RKO (cell line): ENCODE measurements at regions not wholly inside any gene's neighbourhood (a gene's known extent, or its start where the extent isn't known, plus 50 kb on each side); places are given as distances from the start of the nearest gene placed in this dataset.
"Not testable (repeated sequence)": the region's sequence is repeated elsewhere in the genome, so short reads cannot be mapped to it uniquely, and the experiment has no call there.

ENCODE experiments used
- DNase-seq: peaks from one replicate; pipeline ENCODE4 v3.0.0-alpha.2; 2016; ENCODE audit warnings: low spot score

DNA sequence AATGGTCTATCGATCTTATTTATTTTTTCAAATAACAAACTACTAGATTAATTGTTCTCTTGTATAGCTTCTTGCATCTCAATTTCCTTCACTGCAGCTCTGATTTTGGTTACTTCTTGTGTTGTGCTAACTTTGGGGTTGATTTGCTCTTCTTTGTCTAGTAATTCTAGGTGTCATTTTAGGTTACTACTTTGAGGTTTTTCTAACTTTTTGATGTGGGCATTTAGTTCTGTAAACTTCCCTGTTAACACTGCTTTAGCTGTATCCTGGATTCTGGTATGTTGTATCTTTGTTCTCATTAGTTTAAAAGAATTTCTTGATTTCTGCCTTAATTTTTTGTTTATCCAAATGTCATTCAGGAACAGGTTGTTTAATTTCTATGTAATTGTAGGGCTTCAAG is 1188.0 kb downstream of the DNAJB9 start:
- no peak for DNase-seq

DNA sequence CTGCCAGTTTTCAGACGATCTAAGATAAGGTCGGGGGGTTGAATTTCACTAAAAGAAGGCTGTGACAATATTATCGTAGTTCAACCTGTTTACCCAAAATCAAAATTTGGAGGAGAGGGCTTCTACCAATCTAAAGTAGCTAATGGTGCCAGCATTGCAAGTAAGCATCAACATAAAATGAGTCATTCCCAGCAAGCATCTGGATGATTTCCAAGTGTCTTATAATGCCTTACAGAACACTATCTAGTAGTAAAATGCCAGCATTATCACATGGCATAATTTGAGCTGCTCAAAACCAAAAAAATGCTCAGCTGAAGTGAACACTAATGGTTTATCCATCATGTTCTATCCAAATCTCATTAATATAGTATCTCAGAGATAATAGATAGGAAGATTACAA is 1193.9 kb downstream of the DNAJB9 start:
- DNase-seq: peak; percentile 35

DNA sequence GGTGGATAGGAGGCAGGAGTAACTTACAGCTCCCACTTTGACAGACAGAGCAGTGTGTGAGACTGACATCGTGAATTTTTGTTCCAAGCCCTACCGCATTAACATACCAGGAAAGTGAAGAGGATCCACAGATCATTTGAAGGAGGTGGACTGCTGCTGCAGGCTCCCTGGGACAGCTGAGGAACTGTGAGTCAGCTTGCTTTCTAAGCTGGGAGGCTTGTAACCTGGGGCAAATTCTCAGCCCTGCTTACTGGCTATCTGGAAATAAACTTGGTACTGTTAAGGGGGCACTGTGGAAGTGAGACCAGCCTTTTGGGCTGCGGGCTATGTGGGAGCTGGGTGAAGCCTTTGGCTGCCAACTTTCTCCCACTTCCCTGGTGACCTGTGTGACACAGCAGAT is 1202.5 kb downstream of the DNAJB9 start:
- no peak for DNase-seq

DNA sequence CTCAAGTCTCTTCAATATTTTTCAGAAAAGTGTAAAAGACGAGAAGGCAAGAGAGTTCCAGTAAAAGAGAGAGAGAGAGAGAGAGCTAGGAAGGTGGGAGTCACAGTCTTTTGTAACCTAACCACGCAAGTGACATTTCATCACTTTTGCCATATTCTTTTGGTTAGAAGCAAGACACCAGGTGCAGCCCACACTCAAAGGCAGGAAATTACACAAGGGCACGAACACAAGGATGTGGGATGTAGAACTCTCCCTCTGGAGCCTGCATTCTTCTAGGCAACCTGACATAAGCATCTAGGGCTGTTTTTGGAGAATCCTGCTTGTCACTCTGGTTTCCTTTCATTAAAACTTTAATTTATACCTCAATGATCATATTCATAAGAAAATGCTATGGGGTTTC is 1213.1 kb downstream of the DNAJB9 start:
- no peak for DNase-seq

DNA sequence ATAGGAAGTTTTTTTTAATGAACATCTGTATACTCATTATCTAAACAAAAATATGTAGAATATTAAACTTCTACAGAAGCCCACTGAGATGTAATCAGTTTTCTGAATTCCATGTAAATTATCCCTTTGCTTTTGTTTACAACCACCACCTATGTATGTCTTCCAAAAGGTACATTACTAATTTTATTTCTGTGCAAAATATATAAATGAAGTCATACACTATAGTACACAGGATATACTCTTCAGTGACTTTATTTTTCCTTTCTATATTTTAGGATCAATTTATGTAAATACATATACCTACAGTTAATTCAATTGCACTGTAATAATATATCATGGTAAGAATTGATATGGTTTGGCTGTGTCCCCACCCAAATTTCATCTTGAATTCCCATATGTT is 1236.9 kb downstream of the DNAJB9 start:
- no peak for DNase-seq

DNA sequence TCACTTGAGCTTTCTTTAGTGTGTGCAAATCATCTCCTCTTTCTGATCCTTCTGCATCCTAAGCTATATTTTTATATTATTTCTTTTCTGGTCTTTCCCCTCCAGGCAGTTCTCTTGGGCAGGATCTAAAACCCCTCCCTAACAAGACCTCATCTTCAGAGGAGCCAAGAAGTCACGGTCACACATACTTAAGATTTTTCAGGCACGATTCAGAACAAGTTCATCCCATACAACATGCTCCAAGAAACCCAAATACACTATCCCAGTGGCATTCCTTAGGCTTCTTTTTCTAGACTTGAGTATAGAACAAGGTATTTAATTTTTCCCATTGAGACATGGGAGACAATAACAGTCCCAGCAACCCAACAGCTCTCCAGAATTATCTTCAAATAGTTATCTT is 1251.5 kb downstream of the DNAJB9 start:
- no peak for DNase-seq

DNA sequence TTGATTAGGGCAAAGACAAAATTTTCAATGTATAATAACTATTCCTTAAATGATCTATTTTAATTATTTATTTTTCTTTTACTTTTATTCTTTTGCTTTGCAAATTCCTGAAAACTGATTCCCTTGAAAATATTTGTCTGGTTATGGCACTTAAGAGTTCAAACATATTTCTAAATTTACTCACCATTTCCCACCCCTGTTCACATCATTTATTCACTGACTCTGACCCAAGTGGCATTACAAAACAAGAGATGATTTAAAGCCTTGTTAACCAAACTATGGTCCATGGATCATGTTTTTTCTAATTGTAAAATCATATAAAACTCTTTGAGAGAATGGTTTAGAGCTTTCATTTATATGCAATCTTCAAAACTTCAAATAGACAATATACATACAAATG is 1256.1 kb upstream of the LRRN3 start:
- DNase-seq: no peak

DNA sequence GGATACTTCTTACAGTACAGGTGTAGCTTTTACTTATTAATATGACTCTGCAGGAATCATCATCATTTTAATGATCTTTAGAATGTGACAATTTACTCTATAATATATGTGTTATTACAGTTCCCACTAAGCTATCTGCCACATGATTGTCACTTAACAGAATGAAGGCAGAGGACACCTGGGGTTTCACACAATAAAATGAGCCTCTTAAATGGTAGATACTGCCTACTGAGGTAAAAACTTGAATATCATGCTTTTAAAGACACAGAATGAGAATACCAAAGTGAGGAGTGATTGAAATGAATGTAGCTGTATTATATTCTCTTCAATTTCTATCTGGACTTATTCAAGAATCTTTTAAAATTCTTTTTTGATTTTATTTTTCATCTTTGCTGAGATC is 1255.3 kb upstream of the LRRN3 start:
- DNase-seq: no peak

DNA sequence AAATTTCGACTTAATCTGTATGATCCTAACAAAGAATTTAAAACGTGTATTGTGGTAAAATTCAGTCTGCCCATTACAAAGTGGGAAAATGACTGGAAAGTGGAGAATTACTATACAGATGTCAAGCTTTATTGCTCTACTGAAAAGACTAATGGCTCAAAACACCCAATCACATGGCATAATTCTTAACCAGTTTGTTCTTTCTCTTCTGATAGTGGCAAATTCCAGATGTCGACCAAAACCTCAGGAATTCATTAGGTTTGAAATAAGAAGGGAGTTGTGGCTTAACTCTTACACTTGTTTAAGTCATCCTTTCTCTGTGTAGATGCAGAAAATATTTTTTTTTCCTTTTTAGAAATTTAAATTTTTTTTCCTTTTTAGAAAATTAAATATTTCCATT is 1254.9 kb upstream of the LRRN3 start:
- DNase-seq: no peak

DNA sequence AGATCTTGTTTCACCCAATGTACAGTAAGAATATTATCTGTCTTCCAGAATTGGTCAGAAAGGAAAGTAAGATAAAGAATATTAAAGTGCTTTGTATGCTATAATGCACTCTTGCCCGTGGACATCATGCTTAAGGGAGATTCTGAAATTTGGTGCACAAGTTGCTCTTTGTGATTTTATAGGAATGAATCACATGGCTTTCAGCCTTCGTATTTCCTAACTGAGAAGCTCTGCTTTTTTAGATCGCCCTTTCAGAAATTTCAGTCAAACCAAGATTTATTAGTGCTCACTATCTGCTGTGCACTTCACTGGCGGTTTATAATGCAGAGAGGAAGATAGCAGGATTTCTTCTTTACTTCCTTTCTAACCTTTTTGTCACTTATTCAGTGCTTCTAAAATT is 1248.5 kb upstream of the LRRN3 start:
- DNase-seq: no peak

DNA sequence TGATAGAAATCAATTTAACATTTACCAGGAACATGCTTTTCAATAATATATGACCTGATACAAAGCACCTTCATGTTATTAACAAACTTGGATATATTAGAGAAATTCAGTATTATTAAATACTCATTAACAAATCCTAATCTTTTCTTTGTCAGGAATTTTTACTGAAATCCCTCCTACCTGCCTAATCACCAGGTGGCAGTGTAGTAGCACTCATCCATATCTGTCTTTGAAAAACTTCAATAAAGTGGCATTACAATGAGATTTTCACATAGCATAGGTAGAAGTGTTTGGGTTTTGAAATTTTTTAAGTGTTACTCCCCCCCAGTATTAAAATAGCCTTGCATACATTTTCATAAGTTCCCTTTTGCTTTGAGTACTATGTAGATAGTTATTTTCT is 1246.6 kb upstream of the LRRN3 start:
- DNase-seq: peak; percentile 32

DNA sequence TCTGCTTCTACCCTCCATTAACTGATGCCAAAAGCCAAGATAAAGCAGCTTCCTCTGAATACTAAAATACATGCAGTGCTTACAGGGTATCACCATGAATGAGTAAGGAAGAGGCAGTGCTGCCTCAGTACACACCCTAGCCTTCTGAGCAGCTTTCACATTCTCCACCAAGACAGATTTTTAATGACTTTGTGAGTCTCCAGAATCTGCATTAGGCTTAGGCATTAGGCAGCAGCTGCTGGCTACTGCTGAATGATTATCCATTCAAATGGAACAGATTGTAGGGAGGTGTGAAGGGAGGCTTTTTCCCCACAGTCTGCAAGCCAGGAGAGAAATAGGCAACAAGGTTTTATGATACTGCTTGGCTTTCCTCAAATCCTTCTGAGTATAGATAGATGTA is 1226.7 kb upstream of the LRRN3 start:
- no peak for DNase-seq

DNA sequence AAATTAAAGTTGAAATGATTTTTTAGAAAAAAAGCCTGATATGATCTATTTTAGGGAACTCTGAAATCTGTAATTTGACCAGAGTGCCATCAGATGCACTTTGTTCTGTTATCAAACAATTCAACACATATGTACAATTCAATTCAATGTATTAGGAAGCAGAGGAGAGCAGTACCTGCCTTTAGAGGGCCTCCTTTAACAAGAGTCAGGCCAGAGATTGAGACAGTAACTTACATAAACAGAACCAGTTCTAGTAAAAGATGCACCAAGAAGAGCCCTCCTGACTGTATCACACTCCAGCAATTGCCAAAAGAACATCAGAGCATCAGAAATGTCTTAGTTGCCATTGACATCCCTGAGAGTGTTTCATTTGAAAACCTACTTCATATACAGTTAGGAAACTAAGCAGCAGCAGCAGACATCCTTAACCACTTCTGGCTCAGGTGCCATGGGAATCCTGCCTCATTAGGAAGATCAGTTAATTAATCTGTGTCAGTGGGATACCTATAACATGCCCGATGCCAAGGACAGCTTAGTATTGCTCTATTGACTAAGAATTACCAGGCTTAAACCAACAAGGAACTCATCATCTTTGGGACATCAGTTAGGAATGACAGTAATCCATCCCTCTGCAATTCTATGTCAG is 1222.6 kb upstream of the LRRN3 start:
- DNase-seq: no peak

DNA sequence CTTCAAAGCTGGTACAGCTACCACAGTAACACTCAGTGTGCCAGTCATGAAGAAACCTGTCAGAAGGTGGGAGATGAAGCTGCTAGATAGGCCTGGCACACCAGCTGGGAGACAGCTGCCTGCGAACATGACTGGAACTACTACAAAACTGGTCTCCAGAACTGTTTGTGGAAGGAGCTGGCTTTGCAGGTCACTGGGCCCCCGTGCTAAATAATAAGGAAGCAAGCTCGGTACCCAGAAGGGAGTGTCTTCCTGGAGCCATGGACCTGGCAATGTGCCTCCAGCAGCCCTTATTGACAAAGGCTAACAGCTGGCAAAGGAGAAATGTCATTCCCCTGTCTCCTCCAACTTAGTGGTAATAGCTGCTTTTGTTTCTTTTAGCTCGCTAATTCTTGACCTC is 1217.6 kb upstream of the LRRN3 start:
- no peak for DNase-seq

DNA sequence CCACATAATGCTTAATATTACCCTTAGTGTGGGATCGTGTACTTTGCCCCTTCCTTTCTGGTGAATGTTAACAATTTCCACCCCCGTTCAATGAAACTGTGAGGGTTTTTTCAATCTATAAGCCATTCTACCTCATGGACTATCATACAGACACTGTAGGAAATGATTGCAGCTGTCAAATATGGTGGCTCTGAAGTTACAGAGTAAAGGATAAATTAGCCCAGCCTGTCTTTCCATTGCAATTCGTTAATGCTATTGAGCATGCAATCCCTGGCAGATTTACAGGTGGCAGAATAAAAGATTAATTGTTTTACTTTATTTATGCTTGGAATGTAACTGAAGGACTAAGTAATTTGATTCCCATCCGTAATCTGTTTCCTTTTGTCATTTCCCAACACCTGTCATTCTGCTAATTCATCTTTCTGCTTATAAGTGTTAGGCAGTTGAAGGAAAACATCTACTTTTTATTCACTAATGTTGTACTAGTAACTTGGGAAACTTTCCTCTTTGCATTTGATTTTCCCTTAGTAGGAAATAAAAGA is 1211.6 kb upstream of the LRRN3 start:
- DNase-seq: no peak

DNA sequence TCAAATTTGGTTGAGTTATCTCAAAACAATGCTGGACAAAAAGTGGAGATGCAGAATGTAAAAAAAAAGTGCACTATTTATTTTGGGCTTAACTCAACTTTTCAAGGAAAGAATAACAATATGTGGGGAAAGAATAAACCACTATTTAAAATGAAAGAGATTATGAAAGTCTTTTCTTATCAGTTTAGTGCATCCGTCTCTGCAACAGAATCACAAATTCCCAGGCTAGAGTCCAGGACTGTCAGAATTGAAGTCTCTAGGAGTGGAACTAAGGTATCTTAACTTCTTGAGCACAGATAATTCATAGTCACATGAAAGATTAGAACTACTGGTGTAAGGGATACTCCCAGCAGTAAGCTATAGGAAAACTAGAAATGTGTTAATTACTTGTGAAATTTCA is 1200.3 kb upstream of the LRRN3 start:
- DNase-seq: no peak

DNA sequence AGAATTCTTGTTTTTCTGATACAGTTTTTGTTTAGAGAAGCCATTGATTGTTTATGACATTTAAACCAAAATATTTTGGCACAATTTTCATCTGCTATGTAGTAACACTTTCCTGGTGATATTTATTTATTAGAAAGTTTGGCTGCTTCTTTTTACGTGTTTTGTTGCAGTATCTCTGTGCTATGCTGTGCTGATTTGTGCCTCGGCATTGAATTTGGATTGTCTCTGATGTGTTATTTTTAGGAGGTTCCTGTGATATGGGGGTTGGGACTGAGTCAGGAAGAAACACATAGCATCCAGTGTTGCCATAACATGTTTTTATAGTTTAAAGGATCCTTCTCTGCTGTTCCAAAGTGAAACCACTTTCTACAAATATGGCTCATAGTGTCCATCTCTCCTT is 1197.7 kb upstream of the LRRN3 start:
- no peak for DNase-seq

DNA sequence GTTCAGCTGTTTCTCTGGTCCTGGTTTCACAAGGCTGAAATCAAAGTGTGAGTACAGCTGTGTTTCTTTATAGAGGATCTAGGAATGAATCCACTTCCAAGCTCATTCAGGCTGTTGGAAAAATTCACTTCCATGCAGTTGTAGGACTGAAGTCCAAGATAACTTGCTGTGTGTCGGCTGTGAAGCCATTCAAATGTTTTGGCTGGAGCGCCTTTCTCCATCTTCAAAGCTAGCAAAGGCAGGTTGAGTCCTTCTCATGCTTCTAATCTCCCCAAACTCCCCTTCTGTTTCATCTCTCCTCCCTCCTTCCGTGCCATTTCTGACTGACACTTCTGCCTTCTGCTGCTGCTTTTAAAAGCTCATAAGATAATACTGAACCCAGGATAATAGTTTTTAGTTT is 1195.4 kb upstream of the LRRN3 start:
- DNase-seq: no peak

DNA sequence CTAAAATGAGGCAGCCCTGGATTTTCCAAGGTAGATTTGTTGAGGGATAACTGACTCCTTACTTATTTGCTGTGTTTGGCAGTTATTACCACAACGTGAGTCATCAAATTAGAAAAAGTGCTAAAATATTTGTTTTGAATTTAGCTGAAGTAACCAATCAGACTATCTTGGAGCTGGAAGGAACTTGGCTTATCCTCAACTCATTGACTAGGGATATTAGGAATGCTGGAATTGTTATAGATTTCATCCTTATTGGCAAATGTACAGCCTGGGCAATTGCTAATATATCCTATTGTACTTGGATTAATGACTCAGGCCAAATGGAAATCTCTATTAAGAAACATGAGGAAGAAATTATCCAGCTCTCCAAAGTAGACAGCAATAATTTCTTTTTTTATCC is 1189.0 kb upstream of the LRRN3 start:
- DNase-seq: no peak

DNA sequence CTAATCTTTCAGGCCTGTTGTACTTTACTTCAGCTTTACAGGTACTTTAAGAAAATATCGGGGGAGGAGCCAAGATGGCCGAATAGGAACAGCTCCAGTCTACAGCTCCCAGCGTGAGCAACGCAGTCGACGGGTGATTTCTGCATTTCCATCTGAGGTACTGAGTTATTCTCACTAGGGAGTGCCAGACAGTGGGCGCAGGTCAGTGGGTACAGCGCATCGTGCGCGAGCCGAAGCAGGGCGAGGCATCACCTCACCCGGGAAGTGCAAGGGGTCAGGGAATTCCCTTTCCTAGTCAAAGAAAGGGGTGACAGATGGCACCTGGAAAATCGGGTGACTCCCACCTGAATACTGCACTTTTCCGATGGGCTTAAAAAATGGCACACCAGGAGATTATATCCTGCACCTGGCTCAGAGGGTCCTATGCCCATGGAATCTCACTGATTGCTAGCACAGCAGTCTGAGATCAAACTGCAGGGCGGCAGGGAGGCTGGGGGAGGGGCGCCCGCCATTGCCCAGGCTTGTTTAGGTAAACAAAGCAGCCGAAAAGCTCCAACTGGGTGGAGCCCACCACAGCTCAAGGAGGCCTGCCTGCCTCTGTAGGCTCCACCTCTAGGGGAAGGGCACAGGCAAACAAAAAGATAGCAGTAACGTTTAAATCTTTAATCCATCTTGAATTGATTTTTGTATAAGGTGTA is 1185.4 kb upstream of the LRRN3 start:
- DNase-seq: not testable (repeated sequence)

DNA sequence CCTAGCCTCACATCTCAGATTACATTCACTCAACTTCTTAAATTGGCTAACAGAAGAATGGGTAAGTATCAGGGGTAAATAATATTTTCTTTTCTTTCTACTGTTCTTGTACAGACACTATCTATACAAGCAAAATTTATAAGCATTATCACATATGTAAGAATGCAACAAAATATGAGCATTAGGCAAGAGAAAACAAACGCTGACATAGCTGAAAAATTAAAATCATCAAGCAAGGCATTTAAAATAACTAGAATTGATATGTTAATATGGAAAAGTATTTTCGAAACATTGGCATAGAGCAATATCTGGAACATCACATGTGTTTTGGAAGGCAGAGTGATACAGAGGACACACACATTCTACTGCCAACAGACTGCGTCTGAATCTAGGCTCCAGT is 1175.3 kb upstream of the LRRN3 start:
- no peak for DNase-seq

DNA sequence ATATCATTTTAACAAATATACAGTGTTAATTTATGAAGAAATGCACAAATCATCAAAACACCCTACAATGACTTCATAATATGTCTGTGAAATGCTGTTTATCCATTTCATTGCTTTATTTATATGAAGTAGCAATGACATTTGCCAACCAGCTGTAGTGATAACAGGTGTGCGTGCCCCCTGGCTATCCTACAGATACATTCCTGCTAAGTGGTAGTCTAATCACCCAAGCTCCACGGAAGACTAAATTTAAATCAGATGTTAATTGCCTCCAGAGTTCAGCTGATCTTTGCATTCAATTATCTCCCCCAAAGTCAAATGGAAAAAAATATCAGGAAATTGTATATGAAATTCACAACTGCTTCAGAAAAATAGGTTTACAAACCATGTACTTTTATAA is 1164.2 kb upstream of the LRRN3 start:
- DNase-seq: no peak

DNA sequence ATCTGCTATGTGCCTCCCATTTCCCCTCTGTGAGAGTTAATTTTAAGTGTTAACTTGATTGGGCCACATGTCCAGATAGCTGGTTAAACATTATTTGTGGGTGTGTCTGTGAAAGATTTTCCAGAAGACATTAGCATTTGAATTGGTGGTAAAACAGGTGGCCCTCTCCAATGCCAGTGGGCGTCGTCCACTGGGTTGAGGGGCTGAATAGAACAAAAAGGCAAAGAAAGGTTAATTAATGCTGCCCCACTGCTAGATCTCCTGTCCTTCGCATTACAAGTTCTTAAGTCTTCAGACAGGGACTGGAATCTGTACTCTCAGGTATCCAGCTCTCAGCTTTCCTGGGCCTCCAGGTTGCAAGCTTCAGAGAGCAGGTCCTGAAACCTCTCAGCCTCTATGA is 1160.9 kb upstream of the LRRN3 start:
- DNase-seq: no peak

DNA sequence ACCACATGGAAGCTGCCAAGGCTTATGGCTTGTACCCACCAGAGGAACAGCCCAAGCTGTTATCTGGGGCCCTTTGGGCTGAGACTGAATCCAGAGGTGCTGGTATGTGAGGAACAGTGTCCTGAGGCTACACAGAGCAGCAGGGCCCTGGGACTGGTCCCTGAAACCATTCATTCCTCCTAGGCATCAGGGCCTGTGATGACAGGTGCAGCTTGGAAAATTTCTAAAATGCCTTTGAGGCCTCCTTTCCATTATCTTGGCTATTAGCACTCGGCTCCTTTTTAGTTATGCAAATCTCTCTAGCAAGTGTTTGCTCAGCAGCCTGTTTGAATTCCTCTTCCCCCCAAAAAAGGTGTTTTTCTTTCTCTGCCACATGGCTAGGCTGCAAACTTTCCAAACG is 1151.7 kb upstream of the LRRN3 start:
- no peak for DNase-seq
